Mesendoderm (in vitro differentiated cells): ENCODE measurements at regions not wholly inside any gene's neighbourhood (a gene's known extent, or its start where the extent isn't known, plus 50 kb on each side); places are given as distances from the start of the nearest gene placed in this dataset.

Source experiments
- DNase-seq: peaks from one replicate; pipeline ENCODE4 v3.0.0; 2013
- H2AK5ac ChIP-seq: 2 replicates; pipeline ENCODE4 v1.6.1; 2013; ENCODE audit warnings: low read length, inconsistent platforms
- H2BK120ac ChIP-seq: 2 replicates; pipeline ENCODE4 v1.6.1; 2013; ENCODE audit warnings: low read depth, mild to moderate bottlenecking, low read length, moderate library complexity, mixed read lengths
- H2BK15ac ChIP-seq: replicated peaks from 2 replicates; pipeline ENCODE4 v1.6.1; 2013; ENCODE audit warnings: low read depth, mild to moderate bottlenecking, moderate library complexity
- H2BK5ac ChIP-seq: 2 replicates; pipeline ENCODE4 v1.6.1; 2013; ENCODE audit warnings: low read length, inconsistent platforms
- H3K18ac ChIP-seq: 2 replicates; pipeline ENCODE4 v1.6.1; 2013; ENCODE audit warnings: mild to moderate bottlenecking, low read length, mixed read lengths
- H3K23ac ChIP-seq: one replicate; pipeline ENCODE4 v1.6.1; 2013; ENCODE audit warnings: low read length
- H3K27ac ChIP-seq: 2 replicates; pipeline ENCODE4 v1.5.1; 2013; ENCODE audit warnings: low read depth, mild to moderate bottlenecking, inconsistent platforms, low read length, moderate library complexity
- H3K27me3 ChIP-seq: 2 replicates; pipeline ENCODE4 v1.6.1; 2013; ENCODE audit warnings: low read length, control low read depth, mild to moderate bottlenecking, inconsistent platforms; ENCODE audit not compliant: insufficient read depth, poor library complexity
- H3K36me3 ChIP-seq: 2 replicates; pipeline ENCODE4 v1.6.1; 2013; ENCODE audit warnings: low read length, inconsistent platforms; ENCODE audit not compliant: control insufficient read depth, insufficient read depth
- H3K4ac ChIP-seq: one replicate; pipeline ENCODE4 v1.6.1; 2013; ENCODE audit warnings: low read depth, mild to moderate bottlenecking, low read length, moderate library complexity
- H3K4me1 ChIP-seq: 2 replicates; pipeline ENCODE4 v1.6.1; 2013; ENCODE audit warnings: low read depth, low read length, inconsistent platforms; ENCODE audit not compliant: control insufficient read depth
- H3K4me2 ChIP-seq: 2 replicates; pipeline ENCODE4 v1.6.1; 2013; ENCODE audit warnings: low read length
- H3K4me3 ChIP-seq: 2 replicates; pipeline ENCODE4 v1.5.1; 2013; ENCODE audit warnings: mild to moderate bottlenecking, low read length
- H3K56ac ChIP-seq: one replicate; pipeline ENCODE4 v1.6.1; 2013; ENCODE audit warnings: low read length
- H3K79me1 ChIP-seq: 2 replicates; pipeline ENCODE4 v1.6.1; 2013; ENCODE audit warnings: low read length, inconsistent platforms
- H3K79me2 ChIP-seq: 2 replicates; pipeline ENCODE4 v1.6.1; 2013; ENCODE audit warnings: mild to moderate bottlenecking, low read length; ENCODE audit not compliant: control insufficient read depth, insufficient read depth
- H3K9ac ChIP-seq: 2 replicates; pipeline ENCODE4 v1.6.1; 2013; ENCODE audit warnings: low read length, inconsistent platforms
- H4K5ac ChIP-seq: one replicate; pipeline ENCODE4 v1.6.1; 2013; ENCODE audit warnings: low read length
- H4K8ac ChIP-seq: one replicate; pipeline ENCODE4 v1.6.1; 2013; ENCODE audit warnings: low read depth, mild to moderate bottlenecking, control low read depth, low read length, moderate library complexity
- WGBS: extraction: QIAGEN DNeasy Blood & Tissue Kit; methylation state at CpG from one replicate; pipeline ENCODE4 v1.1.7; 2013; ENCODE audit warnings: low lambda C conversion rate, missing lambda C conversion rate; ENCODE audit not compliant: insufficient coverage; ENCODE audit errors: extremely low coverage; 5-methylcytosine and 5-hydroxymethylcytosine counted together

GRCh38 chr2:5040571-5040970 lies 651.6 kb upstream of the SOX11 start:
- no peak overlapping the region for H3K56ac ChIP-seq
- no CpG with 5 or more reads among the region's 3 CpGs for WGBS

DNA sequence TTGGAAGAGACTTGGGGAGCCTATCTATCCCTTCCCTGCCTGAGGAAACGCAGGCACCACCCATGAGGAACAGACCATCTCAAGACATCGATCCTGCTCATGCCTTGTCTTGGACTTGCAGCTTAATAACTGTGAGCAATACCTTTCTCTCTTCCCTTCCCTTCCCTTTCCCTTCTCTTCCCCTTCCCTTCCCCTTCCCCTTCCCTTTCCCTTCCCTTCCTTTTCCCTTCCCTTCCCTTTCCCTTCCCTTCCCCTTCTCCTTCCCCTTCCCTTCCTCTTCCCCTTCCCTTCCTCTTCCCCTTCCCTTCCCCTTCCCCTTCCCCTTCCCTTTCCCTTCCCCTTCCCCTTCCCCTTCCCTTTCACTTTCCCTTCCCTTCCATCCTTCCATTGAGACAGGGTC lies 650.7 kb upstream of the SOX11 start:
- Histone ChIP-seq H2BK5ac (no peak overlapping the region), H3K79me1 (no peaks in the 10 kb centered on the region), H4K5ac (no peak overlapping the region), H3K27me3 (no peaks in the 10 kb centered on the region), H3K9ac (no peak overlapping the region), H3K4me1 (no peaks in the 10 kb centered on the region), H3K4ac (no peak overlapping the region), H2BK120ac (no peak overlapping the region), H3K36me3 (no peaks in the 10 kb centered on the region), H4K8ac (no peak overlapping the region), H3K23ac (no peak overlapping the region), H3K27ac (no peak overlapping the region), H3K4me3 (no peak overlapping the region), H2AK5ac (no peak overlapping the region), H3K56ac (no peak overlapping the region), H2BK15ac (no peak overlapping the region), H3K79me2 (no peaks in the 10 kb centered on the region), H3K4me2 (no peak overlapping the region), H3K18ac (no peak overlapping the region)
- DNase-seq = no peak
- no CpG with 5 or more reads among the region's 2 CpGs for WGBS

More at GRCh38 chr2:5040571-5040970, 651.6 kb upstream of the SOX11 start:
- Histone ChIP-seq H3K27ac (no peak overlapping the region), H3K36me3 (no peaks in the 10 kb centered on the region), H3K79me2 (no peaks in the 10 kb centered on the region), H2AK5ac (no peak overlapping the region), H4K8ac (no peak overlapping the region), H3K23ac (no peak overlapping the region), H3K4me1 (no peaks in the 10 kb centered on the region), H3K18ac (no peak overlapping the region), H2BK120ac (no peak overlapping the region), H3K27me3 (no peaks in the 10 kb centered on the region), H4K5ac (no peak overlapping the region), H2BK5ac (no peak overlapping the region), H3K4me3 (no peak overlapping the region), H3K79me1 (no peaks in the 10 kb centered on the region), H3K4me2 (no peak overlapping the region), H2BK15ac (no peak overlapping the region), H3K4ac (no peak overlapping the region), H3K9ac (no peak overlapping the region)
- DNase-seq = no peak

DNA sequence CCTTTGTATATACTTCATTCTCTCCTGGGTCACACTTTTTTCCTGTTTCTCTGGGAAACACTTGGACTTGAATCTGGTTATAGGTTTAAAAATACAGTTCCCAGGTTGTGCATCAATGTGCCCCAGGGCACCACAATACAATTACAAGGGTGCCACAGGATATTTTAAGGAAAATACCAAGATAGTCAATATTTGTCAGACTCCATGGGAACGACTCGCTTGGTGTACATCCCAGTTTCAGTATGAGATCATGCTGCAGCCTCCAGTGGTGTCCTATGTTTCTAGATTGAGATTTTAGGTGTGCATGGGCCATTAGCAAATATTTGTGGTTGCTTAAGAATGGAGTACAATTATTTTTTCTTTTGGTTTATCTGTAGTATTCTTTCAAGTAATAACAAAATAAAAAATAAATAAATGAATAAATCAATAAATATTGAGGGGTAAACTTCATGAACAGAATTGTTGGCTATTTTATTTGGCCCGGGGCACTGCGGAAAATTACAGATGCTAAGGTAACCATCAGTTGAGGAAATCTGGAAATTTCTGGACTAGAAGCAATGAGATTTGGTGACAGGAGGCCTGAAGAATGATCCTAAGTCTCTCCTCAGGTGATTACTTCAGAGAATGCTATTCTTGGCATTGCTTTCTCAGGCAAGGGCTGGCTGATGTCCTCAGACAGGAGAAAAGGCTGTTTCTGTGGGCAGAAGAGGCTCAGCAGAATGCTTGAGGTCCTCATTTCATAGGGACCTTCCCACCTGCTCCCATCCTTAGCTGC lies 649.3 kb upstream of the SOX11 start:
- no peak overlapping the region for H3K56ac ChIP-seq
- H3K4me1 ChIP-seq = no peaks in the 10 kb centered on the region
- H2BK5ac ChIP-seq = no peak overlapping the region
- no peaks in the 10 kb centered on the region for H3K79me2 ChIP-seq
- H3K79me1 ChIP-seq = no peaks in the 10 kb centered on the region
- H3K27ac ChIP-seq = no peak overlapping the region
- H3K4me3 ChIP-seq = no peak overlapping the region
- H2BK15ac ChIP-seq = no peak overlapping the region
- H3K4ac ChIP-seq = no peak overlapping the region
- H3K36me3 ChIP-seq = no peaks in the 10 kb centered on the region
- no peak overlapping the region for H2BK120ac ChIP-seq
- no peak for DNase-seq
- no peak overlapping the region for H4K5ac ChIP-seq
- no peak overlapping the region for H3K4me2 ChIP-seq
- no peak overlapping the region for H2AK5ac ChIP-seq
- no peaks in the 10 kb centered on the region for H3K27me3 ChIP-seq
- no peak overlapping the region for H4K8ac ChIP-seq
- no CpG with 5 or more reads among the region's 4 CpGs for WGBS
- H3K23ac ChIP-seq = no peak overlapping the region
- H3K18ac ChIP-seq = no peak overlapping the region
- no peak overlapping the region for H3K9ac ChIP-seq

DNA sequence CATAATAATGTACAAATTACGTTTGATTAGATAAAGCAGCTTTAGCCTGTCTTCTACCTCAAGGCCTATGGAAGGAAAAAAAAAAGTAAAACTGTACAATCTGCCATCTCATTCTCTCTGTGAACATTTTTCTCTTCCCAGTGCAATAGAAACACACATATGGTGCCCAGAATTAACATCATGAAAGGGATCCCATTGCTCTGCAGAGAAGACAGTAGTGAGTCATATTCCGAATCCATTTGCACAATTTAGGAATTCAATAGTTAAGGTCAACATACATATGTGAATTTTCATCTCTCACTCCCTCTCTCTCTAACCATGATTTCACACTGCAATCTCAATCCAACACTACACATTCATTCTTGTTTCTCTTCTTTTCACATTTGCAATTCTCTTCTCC lies 640.9 kb upstream of the SOX11 start:
- Histone ChIP-seq H4K8ac (no peak overlapping the region), H2BK5ac (no peak overlapping the region), H3K4me3 (no peak overlapping the region), H3K18ac (no peak overlapping the region), H4K5ac (no peak overlapping the region), H3K9ac (no peak overlapping the region), H2BK120ac (no peak overlapping the region), H3K79me2 (no peaks in the 10 kb centered on the region), H3K4ac (no peak overlapping the region), H3K4me2 (no peak overlapping the region), H3K27me3 (no peaks in the 10 kb centered on the region), H3K56ac (no peak overlapping the region), H3K23ac (no peak overlapping the region), H3K27ac (no peak overlapping the region), H3K4me1 (no peaks in the 10 kb centered on the region), H2BK15ac (no peak overlapping the region), H3K79me1 (no peaks in the 10 kb centered on the region), H2AK5ac (no peak overlapping the region), H3K36me3 (no peaks in the 10 kb centered on the region)
- WGBS = no CpG with 5 or more reads among the region's 2 CpGs
- DNase-seq = no peak

DNA sequence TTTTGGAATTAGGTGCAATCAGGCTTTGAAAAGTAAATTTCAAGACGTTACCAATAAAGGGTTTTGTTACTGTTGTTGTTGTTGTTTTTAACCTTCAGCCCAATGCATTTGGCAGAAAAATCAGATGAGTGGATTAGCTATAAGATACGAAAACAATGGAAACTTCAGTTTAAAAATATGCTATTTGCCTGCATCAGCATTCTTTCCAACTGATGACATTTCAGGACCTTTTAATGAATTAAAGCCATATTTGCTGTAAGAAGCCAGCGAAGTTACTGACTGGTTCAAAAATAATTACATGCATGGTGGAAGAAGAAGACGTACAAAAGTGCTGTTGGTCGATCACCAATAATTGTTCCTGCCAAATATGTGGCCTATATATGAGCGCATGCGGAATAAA lies 639.3 kb upstream of the SOX11 start:
- Histone ChIP-seq H3K27me3 (no peaks in the 10 kb centered on the region), H2BK120ac (no peak overlapping the region), H3K27ac (no peak overlapping the region), H4K8ac (no peak overlapping the region), H2BK15ac (no peak overlapping the region), H2AK5ac (no peak overlapping the region), H3K79me2 (no peaks in the 10 kb centered on the region), H3K56ac (no peak overlapping the region), H3K4ac (no peak overlapping the region), H4K5ac (no peak overlapping the region), H3K79me1 (no peaks in the 10 kb centered on the region), H3K23ac (no peak overlapping the region), H2BK5ac (no peak overlapping the region), H3K4me1 (no peaks in the 10 kb centered on the region), H3K18ac (no peak overlapping the region), H3K36me3 (no peaks in the 10 kb centered on the region), H3K4me2 (no peak overlapping the region), H3K4me3 (no peak overlapping the region), H3K9ac (no peak overlapping the region)
- no CpG with 5 or more reads among the region's 7 CpGs for WGBS
- DNase-seq = no peak

DNA sequence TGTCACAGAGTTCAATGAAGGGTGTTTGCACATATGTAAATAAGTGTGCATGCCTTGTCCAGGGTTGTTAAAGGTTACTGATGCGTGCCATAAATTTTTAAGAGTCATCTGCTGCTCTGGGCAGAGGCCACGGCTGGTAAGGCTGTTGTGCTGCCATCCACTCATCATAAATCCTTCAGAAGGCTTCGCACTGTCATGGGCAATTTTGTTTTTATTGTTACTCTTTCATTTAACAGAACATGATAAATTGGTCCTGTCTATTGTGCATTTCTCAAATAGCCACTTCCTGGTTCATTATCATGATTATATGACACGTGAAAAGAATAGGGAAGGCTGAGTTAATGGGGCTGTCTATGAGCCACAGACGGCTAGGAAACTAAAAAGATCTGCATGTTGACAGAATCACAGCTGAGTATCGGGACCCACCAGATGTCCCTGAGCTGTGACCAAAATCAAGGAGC lies 634.3 kb upstream of the SOX11 start:
- Histone ChIP-seq H3K79me2 (no peaks in the 10 kb centered on the region), H3K4me3 (no peak overlapping the region), H3K27ac (no peak overlapping the region), H4K8ac (no peak overlapping the region), H3K18ac (peak overlapping the region; percentile 60), H3K9ac (no peak overlapping the region), H3K4me2 (no peak overlapping the region), H2AK5ac (no peak overlapping the region), H3K79me1 (no peaks in the 10 kb centered on the region), H3K4ac (no peak overlapping the region), H4K5ac (no peak overlapping the region), H3K56ac (no peak overlapping the region), H2BK15ac (no peak overlapping the region), H2BK120ac (no peak overlapping the region), H3K27me3 (no peaks in the 10 kb centered on the region), H3K36me3 (no peaks in the 10 kb centered on the region), H2BK5ac (no peak overlapping the region), H3K23ac (no peak overlapping the region), H3K4me1 (no peaks in the 10 kb centered on the region)
- WGBS = no CpG with 5 or more reads among the region's 6 CpGs
- no peak for DNase-seq
